ENCODE measurements at regions not wholly inside any gene's neighbourhood (a gene's known extent, or its start where the extent isn't known, plus 50 kb on each side); places are given as distances from the start of the nearest gene placed in this dataset.
"Not testable (repeated sequence)": the region's sequence is repeated elsewhere in the genome, so short reads cannot be mapped to it uniquely, and the experiment has no call there.

GRCh38 chr10:4453276-4453675, 372.7 kb upstream of the AKR1E2 start:
- DNase-seq (ENCODE audit: extremely low read depth in 1 of 2, low read depth in 1 of 2), result no peak

GRCh38 chr10:4450981-4451908, 374.8 kb upstream of the AKR1E2 start:
- no peak for DNase-seq (ENCODE audit: extremely low read depth in 1 of 2, low read depth in 1 of 2)

- no peak for DNase-seq (ENCODE audit: extremely low read depth in 1 of 2, low read depth in 1 of 2)
Measured at GRCh38 chr10:4450169-4450568, 375.8 kb upstream of the AKR1E2 start.

- DNase-seq (ENCODE audit: extremely low read depth in 1 of 2, low read depth in 1 of 2), result no peak
Measured at GRCh38 chr10:4448030-4448429, 378.0 kb upstream of the AKR1E2 start.

GRCh38 chr10:4443419-4443818, 382.6 kb upstream of the AKR1E2 start:
- no peak for DNase-seq (ENCODE audit: extremely low read depth in 1 of 2, low read depth in 1 of 2)

GRCh38 chr10:4442296-4442695, 383.7 kb upstream of the AKR1E2 start:
- DNase-seq (ENCODE audit: extremely low read depth in 1 of 2, low read depth in 1 of 2), result no peak

- no peak for DNase-seq (ENCODE audit: extremely low read depth in 1 of 2, low read depth in 1 of 2)
Measured at GRCh38 chr10:4440260-4440659, 385.7 kb upstream of the AKR1E2 start.

GRCh38 chr10:4437791-4438190, 388.2 kb upstream of the AKR1E2 start:
- DNase-seq (ENCODE audit: extremely low read depth in 1 of 2, low read depth in 1 of 2), result no peak

GRCh38 chr10:4437061-4437460, 388.9 kb upstream of the AKR1E2 start:
- no peak for DNase-seq (ENCODE audit: extremely low read depth in 1 of 2, low read depth in 1 of 2)

GRCh38 chr10:4436103-4436502, 389.9 kb upstream of the AKR1E2 start:
- DNase-seq (ENCODE audit: extremely low read depth in 1 of 2, low read depth in 1 of 2), result no peak

GRCh38 chr10:4434516-4435071, 391.4 kb upstream of the AKR1E2 start:
- DNase-seq (ENCODE audit: extremely low read depth in 1 of 2, low read depth in 1 of 2), result no peak

GRCh38 chr10:4434105-4434504, 391.9 kb upstream of the AKR1E2 start:
- no peak for DNase-seq (ENCODE audit: extremely low read depth in 1 of 2, low read depth in 1 of 2)

GRCh38 chr10:4431114-4431863, 394.7 kb upstream of the AKR1E2 start:
- no peak for DNase-seq (ENCODE audit: extremely low read depth in 1 of 2, low read depth in 1 of 2)

- DNase-seq (ENCODE audit: extremely low read depth in 1 of 2, low read depth in 1 of 2), result no peak
Measured at GRCh38 chr10:4429571-4429970, 396.4 kb upstream of the AKR1E2 start.

GRCh38 chr10:4427532-4427931, 398.5 kb upstream of the AKR1E2 start:
- DNase-seq (ENCODE audit: extremely low read depth in 1 of 2, low read depth in 1 of 2), result no peak

- DNase-seq (ENCODE audit: extremely low read depth in 1 of 2, low read depth in 1 of 2), result no peak
Measured at GRCh38 chr10:4426866-4427265, 399.1 kb upstream of the AKR1E2 start.

- DNase-seq (ENCODE audit: extremely low read depth in 1 of 2, low read depth in 1 of 2), result no peak
Measured at GRCh38 chr10:4409319-4409718, 416.7 kb upstream of the AKR1E2 start.

- no peak for DNase-seq (ENCODE audit: extremely low read depth in 1 of 2, low read depth in 1 of 2)
Measured at GRCh38 chr10:4407783-4408182, 418.2 kb upstream of the AKR1E2 start.

GRCh38 chr10:4405828-4406227, 420.2 kb upstream of the AKR1E2 start:
- no peak for DNase-seq (ENCODE audit: extremely low read depth in 1 of 2, low read depth in 1 of 2)

- DNase-seq (ENCODE audit: extremely low read depth in 1 of 2, low read depth in 1 of 2), result no peak
Measured at GRCh38 chr10:4403638-4404252, 422.3 kb upstream of the AKR1E2 start.

- DNase-seq (ENCODE audit: extremely low read depth in 1 of 2, low read depth in 1 of 2), result not testable (repeated sequence)
Measured at GRCh38 chr10:4401080-4401479, 424.9 kb upstream of the AKR1E2 start.

Measured in stimulated activated CD8-positive, alpha-beta memory T cell treated with anti-CD3 and anti-CD28 coated beads, Interleukin-7, amount 100 ng/mL, for 48 hours (primary cell).